ENCODE measurements at regions not wholly inside any gene's neighbourhood (a gene's known extent, or its start where the extent isn't known, plus 50 kb on each side); places are given as distances from the start of the nearest gene placed in this dataset.

GRCh38 chr14:46259536-46259935, 392.0 kb downstream of the RPL10L start:
- TF ChIP-seq ZNF274 (IDR thresholded peaks at IDR 0.05; ENCODE audit: borderline replicate concordance, low read depth, low read length) (no peak), REST (IDR thresholded peaks at IDR 0.05; ENCODE audit: borderline replicate concordance) (no peak), REST (CRISPR knock-in tag; IDR thresholded peaks at IDR 0.05; ENCODE audit: low read depth) (no peak), CBX1 (IDR thresholded peaks at IDR 0.05; ENCODE audit: low read depth) (no peak), ELF4 (CRISPR knock-in tag; IDR thresholded peaks at IDR 0.05) (no peak), MAX (CRISPR knock-in tag; IDR thresholded peaks at IDR 0.05) (no peak), ZNF584 (CRISPR knock-in tag; IDR thresholded peaks at IDR 0.05; ENCODE audit: low read depth) (no peak), ZNF239 (CRISPR knock-in tag; IDR thresholded peaks at IDR 0.05) (no peak), CHD4 (IDR thresholded peaks at IDR 0.05; ENCODE audit: insufficient read depth, insufficient replicate concordance, low read depth, low read length, poor library complexity, severe bottlenecking) (no peak), ZNF76 (CRISPR knock-in tag; IDR thresholded peaks at IDR 0.05; ENCODE audit: borderline replicate concordance) (no peak), RFX5 (IDR thresholded peaks at IDR 0.05; ENCODE audit: low read depth, low read length) (no peak), HDAC6 (IDR thresholded peaks at IDR 0.05; ENCODE audit: low read depth, low read length) (no peak)
- TF ChIP-seq, protein P1, sequence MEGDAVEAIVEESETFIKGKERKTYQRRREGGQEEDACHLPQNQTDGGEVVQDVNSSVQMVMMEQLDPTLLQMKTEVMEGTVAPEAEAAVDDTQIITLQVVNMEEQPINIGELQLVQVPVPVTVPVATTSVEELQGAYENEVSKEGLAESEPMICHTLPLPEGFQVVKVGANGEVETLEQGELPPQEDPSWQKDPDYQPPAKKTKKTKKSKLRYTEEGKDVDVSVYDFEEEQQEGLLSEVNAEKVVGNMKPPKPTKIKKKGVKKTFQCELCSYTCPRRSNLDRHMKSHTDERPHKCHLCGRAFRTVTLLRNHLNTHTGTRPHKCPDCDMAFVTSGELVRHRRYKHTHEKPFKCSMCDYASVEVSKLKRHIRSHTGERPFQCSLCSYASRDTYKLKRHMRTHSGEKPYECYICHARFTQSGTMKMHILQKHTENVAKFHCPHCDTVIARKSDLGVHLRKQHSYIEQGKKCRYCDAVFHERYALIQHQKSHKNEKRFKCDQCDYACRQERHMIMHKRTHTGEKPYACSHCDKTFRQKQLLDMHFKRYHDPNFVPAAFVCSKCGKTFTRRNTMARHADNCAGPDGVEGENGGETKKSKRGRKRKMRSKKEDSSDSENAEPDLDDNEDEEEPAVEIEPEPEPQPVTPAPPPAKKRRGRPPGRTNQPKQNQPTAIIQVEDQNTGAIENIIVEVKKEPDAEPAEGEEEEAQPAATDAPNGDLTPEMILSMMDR (IDR thresholded peaks at IDR 0.05 in 2 of 3, conservative IDR thresholded peaks at IDR 0.05 in 1 of 3; ENCODE audit: insufficient read depth in 2 of 3, low read depth in 1 of 3, low read length in 3 of 3): no peak
- TF ChIP-seq, protein P2, sequence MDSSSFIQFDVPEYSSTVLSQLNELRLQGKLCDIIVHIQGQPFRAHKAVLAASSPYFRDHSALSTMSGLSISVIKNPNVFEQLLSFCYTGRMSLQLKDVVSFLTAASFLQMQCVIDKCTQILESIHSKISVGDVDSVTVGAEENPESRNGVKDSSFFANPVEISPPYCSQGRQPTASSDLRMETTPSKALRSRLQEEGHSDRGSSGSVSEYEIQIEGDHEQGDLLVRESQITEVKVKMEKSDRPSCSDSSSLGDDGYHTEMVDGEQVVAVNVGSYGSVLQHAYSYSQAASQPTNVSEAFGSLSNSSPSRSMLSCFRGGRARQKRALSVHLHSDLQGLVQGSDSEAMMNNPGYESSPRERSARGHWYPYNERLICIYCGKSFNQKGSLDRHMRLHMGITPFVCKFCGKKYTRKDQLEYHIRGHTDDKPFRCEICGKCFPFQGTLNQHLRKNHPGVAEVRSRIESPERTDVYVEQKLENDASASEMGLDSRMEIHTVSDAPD (CRISPR knock-in tag; IDR thresholded peaks at IDR 0.05): no peak

All from K562 (cell line).